Vagina (tissue), 2 donors: ENCODE measurements at regions not wholly inside any gene's neighbourhood (a gene's known extent, or its start where the extent isn't known, plus 50 kb on each side); places are given as distances from the start of the nearest gene placed in this dataset.
A peak's percentile ranks its signal among the peaks of the same experiment; 100 is the strongest.

Source experiments
- DNase-seq, 2 donors: peaks; one replicate each; pipeline ENCODE4 v3.0.0-alpha.2; 2017; ENCODE audit errors: extremely low spot score in 2 of 2
- H3K27ac ChIP-seq: fragments of 200-600 bp; sonication (generic); one replicate; pipeline ENCODE4 v1.5.1; 2019
- H3K27me3 ChIP-seq: fragments of 200-600 bp; sonication (generic); one replicate; pipeline ENCODE4 v1.5.1; 2019
- H3K36me3 ChIP-seq, 2 donors: fragments of 200-600 bp; sonication (generic); one replicate each; pipeline ENCODE4 v1.5.1; 2017 to 2019
- H3K4me1 ChIP-seq: fragments of 200-600 bp; sonication (generic); one replicate; pipeline ENCODE4 v1.5.1; 2019
- H3K4me3 ChIP-seq, 2 donors: fragments of 200-600 bp; sonication (generic); 1 replicate in 1 of 2; 2 replicates in 1 of 2; pipeline ENCODE4 v1.5.1; 2016 to 2019
- H3K9me3 ChIP-seq: fragments of 200-600 bp; sonication (generic); one replicate; pipeline ENCODE4 v1.5.1; 2019
- CTCF ChIP-seq, 3 experiments: fragments of 450-650 bp in 2 of 3; fragments of 200-600 bp in 1 of 3; sonication (generic) in 1 of 3; IDR thresholded peaks; one replicate each; pipeline ENCODE4 v1.5.1; 2017 to 2019; ENCODE audit warnings: antibody characterized with exemption in 3 of 3, mild to moderate bottlenecking in 2 of 3, moderate library complexity in 2 of 3
- POLR2A ChIP-seq, 2 donors: fragments of 450-650 bp; IDR thresholded peaks; one replicate each; pipeline ENCODE4 v1.6.1; 2017; ENCODE audit warnings: antibody characterized with exemption in 2 of 2, mild to moderate bottlenecking in 2 of 2, moderate library complexity in 2 of 2
- POLR2AphosphoS5 ChIP-seq, 2 donors: sonication (generic); formaldehyde crosslinking; IDR thresholded peaks; one replicate each; pipeline ENCODE4 v1.9.0; 2017; ENCODE audit warnings: antibody characterized with exemption in 2 of 2, mild to moderate bottlenecking in 2 of 2, low read depth in 1 of 2; ENCODE audit not compliant: insufficient read depth in 1 of 2
- intact Hi-C: fragments of 100-400 bp; cut with DNase I; formaldehyde crosslinking; loops from one replicate; pipeline ENCODE4 v1.15.1; 2023

GRCh38 chr13:40123962-40124632 lies 468.6 kb downstream of the COG6 start:
- TF ChIP-seq CTCF (IDR thresholded peaks at IDR 0.05) (no peak), POLR2A (IDR thresholded peaks at IDR 0.05) (no peak), POLR2AphosphoS5 (IDR thresholded peaks at IDR 0.05; ENCODE audit: insufficient read depth in 1 of 2, low read depth in 1 of 2) (no peak)
- H3K4me3 ChIP-seq = no peak overlapping the region
- H3K9me3 ChIP-seq = no peaks in the 10 kb centered on the region
- H3K27me3 ChIP-seq = no peaks in the 10 kb centered on the region
- intact Hi-C loops = no loop called here
- no peak overlapping the region for H3K27ac ChIP-seq
- no peak for DNase-seq
- H3K36me3 ChIP-seq = no peaks in the 10 kb centered on the region
- H3K4me1 ChIP-seq = peaks cover 14% of the 10 kb centered on the region

GRCh38 chr13:40124633-40125015 lies 469.2 kb downstream of the COG6 start:
- Histone ChIP-seq H3K4me3 (no peak overlapping the region), H3K27ac (no peak overlapping the region), H3K9me3 (no peaks in the 10 kb centered on the region), H3K4me1 (peaks cover 14% of the 10 kb centered on the region), H3K27me3 (no peaks in the 10 kb centered on the region), H3K36me3 (no peaks in the 10 kb centered on the region)
- TF ChIP-seq POLR2AphosphoS5 (IDR thresholded peaks at IDR 0.05; ENCODE audit: insufficient read depth in 1 of 2, low read depth in 1 of 2) = no peak
- no peak for TF ChIP-seq CTCF (IDR thresholded peaks at IDR 0.05)
- TF ChIP-seq POLR2A (IDR thresholded peaks at IDR 0.05) = no peak
- no peak for DNase-seq
- intact Hi-C loops = no loop called here

GRCh38 chr13:40125336-40125735 lies 469.9 kb downstream of the COG6 start:
- no peak overlapping the region for H3K4me3 ChIP-seq

GRCh38 chr13:40126306-40127085 lies 471.0 kb downstream of the COG6 start:
- TF ChIP-seq CTCF (IDR thresholded peaks at IDR 0.05) (no peak), POLR2A (IDR thresholded peaks at IDR 0.05) (no peak), POLR2AphosphoS5 (IDR thresholded peaks at IDR 0.05; ENCODE audit: insufficient read depth in 1 of 2, low read depth in 1 of 2) (no peak)
- DNase-seq = peak in 1 of 2 donors; percentile 29
- Histone ChIP-seq H3K27ac (no peak overlapping the region), H3K4me3 (no peak overlapping the region), H3K27me3 (no peaks in the 10 kb centered on the region), H3K36me3 (no peaks in the 10 kb centered on the region), H3K9me3 (no peaks in the 10 kb centered on the region), H3K4me1 (no peaks in the 10 kb centered on the region)
- intact Hi-C loops = no loop called here

More at GRCh38 chr13:40125336-40125735, 469.9 kb downstream of the COG6 start:
- intact Hi-C loops = no loop called here
- Histone ChIP-seq H3K27ac (no peak overlapping the region), H3K27me3 (no peaks in the 10 kb centered on the region), H3K36me3 (no peaks in the 10 kb centered on the region), H3K9me3 (no peaks in the 10 kb centered on the region), H3K4me1 (peaks cover 9% of the 10 kb centered on the region)
- no peak for DNase-seq
- no peak for TF ChIP-seq POLR2A (IDR thresholded peaks at IDR 0.05)
- no peak for TF ChIP-seq CTCF (IDR thresholded peaks at IDR 0.05)
- no peak for TF ChIP-seq POLR2AphosphoS5 (IDR thresholded peaks at IDR 0.05; ENCODE audit: insufficient read depth in 1 of 2, low read depth in 1 of 2)

GRCh38 chr13:40127476-40127875 lies 472.0 kb downstream of the COG6 start:
- Histone ChIP-seq H3K27me3 (no peaks in the 10 kb centered on the region), H3K27ac (no peak overlapping the region), H3K4me3 (no peak overlapping the region), H3K9me3 (no peaks in the 10 kb centered on the region), H3K36me3 (no peaks in the 10 kb centered on the region), H3K4me1 (no peaks in the 10 kb centered on the region)
- TF ChIP-seq CTCF (IDR thresholded peaks at IDR 0.05) = no peak
- TF ChIP-seq POLR2A (IDR thresholded peaks at IDR 0.05) = no peak
- TF ChIP-seq POLR2AphosphoS5 (IDR thresholded peaks at IDR 0.05; ENCODE audit: insufficient read depth in 1 of 2, low read depth in 1 of 2) = no peak
- intact Hi-C loops = no loop called here
- no peak for DNase-seq
